ENCODE measurements at regions not wholly inside any gene's neighbourhood (a gene's known extent, or its start where the extent isn't known, plus 50 kb on each side); places are given as distances from the start of the nearest gene placed in this dataset.

GRCh38 chr4:1517592-1518411 lies 111.6 kb upstream of the NKX1-1 start:
- dilution Hi-C loops (cut with MboI; ENCODE audit: extremely low pct_ligation_motif_present, low sequenced_read_pairs), result no loop called here
- Histone ChIP-seq H3K36me3 (ENCODE audit: control insufficient read depth in 2 of 2, extremely low read depth in 1 of 2, insufficient read depth in 2 of 2, low read length in 2 of 2) (no peaks in the 10 kb centered on the region), H3K27me3 (ENCODE audit: control insufficient read depth in 2 of 2, insufficient read depth in 2 of 2, low read length in 2 of 2) (peaks cover 0 to 3% of the 10 kb centered on the region in 2 experiments), H3K4me1 (ENCODE audit: control insufficient read depth, extremely low read depth, insufficient read depth, low read length) (no peaks in the 10 kb centered on the region), H3K79me2 (ENCODE audit: control insufficient read depth, insufficient read depth, low read length) (no peaks in the 10 kb centered on the region), H3K4me2 (ENCODE audit: insufficient read depth, low read length) (no peak overlapping the region), H3K9me3 (replicated peaks; ENCODE audit: control insufficient read depth, insufficient read depth, low read length) (no peaks in the 10 kb centered on the region), H3K9ac (replicated peaks; ENCODE audit: extremely low read depth, insufficient read depth, low read length) (no peak overlapping the region), H3K9me1 (replicated peaks; ENCODE audit: control insufficient read depth, extremely low read depth, insufficient read depth, low read length) (no peaks in the 10 kb centered on the region), H3K4me3 (replicated peaks in 1 of 3; ENCODE audit: insufficient read depth in 1 of 3, low read depth in 1 of 3, low read length in 3 of 3) (no peak overlapping the region), H3K27ac (ENCODE audit: insufficient read depth, low read depth, low read length) (no peak overlapping the region), H4K20me1 (replicated peaks; ENCODE audit: control insufficient read depth, extremely low read depth, insufficient read depth, low read length) (no peaks in the 10 kb centered on the region), H2AFZ (ENCODE audit: low read depth, low read length) (no peak overlapping the region)
- DNase-seq (ENCODE audit: low read depth, low spot score) (no peak), FAIRE-seq (no peak)
- CTCF ChIA-PET, result no interaction called here
- BruUV-seq (replicated peaks), result no TSS peak
- POLR2A ChIA-PET, result no interaction called here
- TF ChIP-seq FOS (IDR thresholded peaks at IDR 0.05; ENCODE audit: borderline replicate concordance, insufficient read depth, low read length) (no peak), CTCF (IDR thresholded peaks at IDR 0.05; ENCODE audit: extremely low read depth in 1 of 2, insufficient read depth in 1 of 2, low read depth in 1 of 2, low read length in 2 of 2) (no peak), EZH2 (IDR thresholded peaks at IDR 0.05; ENCODE audit: borderline replicate concordance, low read depth, low read length, severe bottlenecking) (no peak), POLR2A (IDR thresholded peaks at IDR 0.05; ENCODE audit: low read depth, low read length) (no peak), JUN (IDR thresholded peaks at IDR 0.05; ENCODE audit: borderline replicate concordance, insufficient read depth, insufficient read length, low read depth) (no peak), MYC (IDR thresholded peaks at IDR 0.05; ENCODE audit: low read depth, low read length) (no peak), MAX (IDR thresholded peaks at IDR 0.05; ENCODE audit: insufficient read depth, insufficient read length) (no peak), GATA2 (IDR thresholded peaks at IDR 0.05; ENCODE audit: insufficient read depth, insufficient read length, low read depth, low read length) (no peak), POLR2AphosphoS5 (IDR thresholded peaks at IDR 0.05; ENCODE audit: insufficient read depth, low read depth, low read length) (no peak)
- intact Hi-C loops (cut with micrococcal nuclease), result no loop called here

Data from endothelial cell of umbilical vein (primary cell).